WERI-Rb-1 (cell line): ENCODE measurements at regions not wholly inside any gene's neighbourhood (a gene's known extent, or its start where the extent isn't known, plus 50 kb on each side); places are given as distances from the start of the nearest gene placed in this dataset.
"Not testable (repeated sequence)": the region's sequence is repeated elsewhere in the genome, so short reads cannot be mapped to it uniquely, and the experiment has no call there.

Source experiments
- DNase-seq: peaks from one replicate; pipeline ENCODE4 v3.0.0-alpha.2; 2020
- H3K27ac ChIP-seq: fragments of 250-450 bp; sonication (Bioruptor Pico); 2 replicates; pipeline ENCODE4 v1.5.1; 2020; ENCODE audit warnings: mild to moderate bottlenecking, moderate library complexity
- H3K27me3 ChIP-seq: fragments of 250-450 bp; sonication (Bioruptor Pico); 2 replicates; pipeline ENCODE4 v1.5.1; 2021; ENCODE audit warnings: mild to moderate bottlenecking, low read depth, moderate library complexity; ENCODE audit not compliant: insufficient read depth, severe bottlenecking
- H3K36me3 ChIP-seq: fragments of 250-450 bp; sonication (Bioruptor Pico); 2 replicates; pipeline ENCODE4 v1.5.1; 2020; ENCODE audit warnings: mild to moderate bottlenecking, moderate library complexity
- H3K4me3 ChIP-seq: 2 replicates; pipeline ENCODE4 v1.5.1; 2011; ENCODE audit warnings: low read depth, mild to moderate bottlenecking, control low read depth, low read length
- H3K9me3 ChIP-seq: fragments of 250-450 bp; sonication (Bioruptor Pico); 2 replicates; pipeline ENCODE4 v1.5.1; 2021; ENCODE audit warnings: mild to moderate bottlenecking, moderate library complexity; ENCODE audit not compliant: severe bottlenecking
- TF ChIP-seq, protein P1 (sequence below): IDR thresholded peaks from 2 replicates; pipeline ENCODE4 v1.5.1; 2011; ENCODE audit warnings: low read depth, mild to moderate bottlenecking, control low read depth, inconsistent platforms, low read length

DNA sequence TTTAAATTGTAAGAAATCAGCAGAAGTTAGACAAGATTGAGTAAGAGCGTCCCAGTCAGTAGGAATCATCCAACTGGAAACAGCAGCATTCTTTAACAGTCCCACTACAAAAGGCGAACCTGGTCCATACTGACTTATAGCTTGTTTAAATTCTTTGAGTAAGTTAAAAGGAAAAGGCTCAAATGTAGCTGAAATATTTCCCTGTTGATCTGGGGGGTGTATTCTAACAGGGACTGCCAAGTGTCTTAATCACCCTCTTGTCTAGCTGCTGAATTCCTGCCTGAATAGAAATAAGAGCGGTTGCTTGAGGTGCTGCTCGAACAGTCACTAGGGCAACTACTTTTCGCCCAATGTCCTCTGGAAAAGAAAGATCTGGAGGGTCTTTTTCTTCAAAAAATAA lies 56.4 kb upstream of the FMNL2 start:
- Histone ChIP-seq H3K27me3 (no peaks in the 10 kb centered on the region), H3K9me3 (no peaks in the 10 kb centered on the region), H3K36me3 (no peaks in the 10 kb centered on the region), H3K4me3 (no peak overlapping the region), H3K27ac (no peak overlapping the region)
- TF ChIP-seq, protein P1, sequence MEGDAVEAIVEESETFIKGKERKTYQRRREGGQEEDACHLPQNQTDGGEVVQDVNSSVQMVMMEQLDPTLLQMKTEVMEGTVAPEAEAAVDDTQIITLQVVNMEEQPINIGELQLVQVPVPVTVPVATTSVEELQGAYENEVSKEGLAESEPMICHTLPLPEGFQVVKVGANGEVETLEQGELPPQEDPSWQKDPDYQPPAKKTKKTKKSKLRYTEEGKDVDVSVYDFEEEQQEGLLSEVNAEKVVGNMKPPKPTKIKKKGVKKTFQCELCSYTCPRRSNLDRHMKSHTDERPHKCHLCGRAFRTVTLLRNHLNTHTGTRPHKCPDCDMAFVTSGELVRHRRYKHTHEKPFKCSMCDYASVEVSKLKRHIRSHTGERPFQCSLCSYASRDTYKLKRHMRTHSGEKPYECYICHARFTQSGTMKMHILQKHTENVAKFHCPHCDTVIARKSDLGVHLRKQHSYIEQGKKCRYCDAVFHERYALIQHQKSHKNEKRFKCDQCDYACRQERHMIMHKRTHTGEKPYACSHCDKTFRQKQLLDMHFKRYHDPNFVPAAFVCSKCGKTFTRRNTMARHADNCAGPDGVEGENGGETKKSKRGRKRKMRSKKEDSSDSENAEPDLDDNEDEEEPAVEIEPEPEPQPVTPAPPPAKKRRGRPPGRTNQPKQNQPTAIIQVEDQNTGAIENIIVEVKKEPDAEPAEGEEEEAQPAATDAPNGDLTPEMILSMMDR: no peak
- DNase-seq: no peak

GRCh38 chr2:152279367-152279766 lies 55.6 kb upstream of the FMNL2 start:
- H3K9me3 ChIP-seq, DNase-seq, H3K4me3 ChIP-seq, H3K27ac ChIP-seq, H3K27me3 ChIP-seq, H3K36me3 ChIP-seq: not testable (repeated sequence)

DNA sequence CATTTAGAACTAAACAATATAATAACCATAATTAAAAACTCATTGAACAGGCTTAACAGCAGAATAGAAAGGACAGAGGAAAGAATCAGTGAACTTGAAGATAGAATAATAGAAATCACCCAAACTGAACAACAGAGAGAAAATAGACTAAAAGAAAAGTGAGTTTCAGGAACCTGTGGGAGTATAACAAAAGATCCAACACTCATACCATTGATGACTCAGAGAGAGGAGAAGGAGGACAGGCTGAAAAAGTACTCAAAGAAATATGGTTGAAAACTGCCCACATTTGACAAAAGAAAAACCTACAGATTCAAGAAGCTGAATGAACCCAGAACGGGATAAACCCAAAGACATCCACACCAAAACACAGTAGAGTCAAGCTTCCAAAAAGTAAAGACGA lies 54.2 kb upstream of the FMNL2 start:
- Histone ChIP-seq H3K9me3 (no peaks in the 10 kb centered on the region), H3K36me3 (no peaks in the 10 kb centered on the region), H3K27ac (no peak overlapping the region), H3K27me3 (no peaks in the 10 kb centered on the region), H3K4me3 (no peak overlapping the region)
- DNase-seq: no peak
- TF ChIP-seq, protein P1: no peak

GRCh38 chr2:152283392-152283791 lies 51.6 kb upstream of the FMNL2 start:
- TF ChIP-seq, protein P1: no peak
- H3K27me3 ChIP-seq: no peaks in the 10 kb centered on the region
- H3K4me3 ChIP-seq: no peak overlapping the region
- H3K27ac ChIP-seq: no peak overlapping the region
- DNase-seq: no peak
- no peaks in the 10 kb centered on the region for H3K36me3 ChIP-seq
- no peaks in the 10 kb centered on the region for H3K9me3 ChIP-seq

DNA sequence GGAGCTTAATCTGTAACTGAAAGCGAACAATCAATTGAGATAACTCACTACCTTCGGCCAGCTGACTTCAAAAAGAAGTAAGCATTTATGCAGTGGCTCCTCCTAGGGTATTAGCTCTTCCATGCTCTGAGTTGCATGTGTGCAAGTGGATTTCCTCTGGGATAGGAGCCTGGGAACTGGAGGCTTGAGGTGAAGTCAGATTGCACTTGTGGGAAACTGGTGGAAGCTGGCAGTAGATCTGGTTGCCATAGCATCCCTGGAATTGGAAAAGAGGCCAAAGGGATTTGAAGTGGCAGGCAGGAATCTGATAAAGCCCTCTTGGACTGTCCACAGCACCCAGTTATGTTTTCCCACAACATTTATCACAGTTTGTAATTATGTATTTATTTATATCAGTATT lies 50.6 kb upstream of the FMNL2 start:
- DNase-seq: no peak
- H3K9me3 ChIP-seq: no peaks in the 10 kb centered on the region
- H3K27ac ChIP-seq: no peak overlapping the region
- no peaks in the 10 kb centered on the region for H3K27me3 ChIP-seq
- no peaks in the 10 kb centered on the region for H3K36me3 ChIP-seq
- H3K4me3 ChIP-seq: no peak overlapping the region
- TF ChIP-seq, protein P1: no peak
